Activated T-helper 1 cell treated with anti-CD3 and anti-CD28 coated beads, Interleukin-12 subunit alpha, Interleukin-12 subunit beta, Interleukin-2, Interleukin-4 antibody, amounts not matched to agents 30 ng/mL and 10 ng/mL and 1 ng/mL, durations not matched to agents 14 hours and 24 hours and 36 hours (primary cell): ENCODE measurements at regions not wholly inside any gene's neighbourhood (a gene's known extent, or its start where the extent isn't known, plus 50 kb on each side); places are given as distances from the start of the nearest gene placed in this dataset.
"Not testable (repeated sequence)": the region's sequence is repeated elsewhere in the genome, so short reads cannot be mapped to it uniquely, and the experiment has no call there.

Experiments used
- DNase-seq: peaks from one replicate; pipeline ENCODE4 v3.0.0; 2021; ENCODE audit warnings: low spot score
- H3K27ac Mint-ChIP-seq: one replicate; pipeline ENCODE4 v1.8.0; 2021; ENCODE audit warnings: mild to moderate bottlenecking, mixed read lengths
- H3K27me3 Mint-ChIP-seq: one replicate; pipeline ENCODE4 v1.8.0; 2022; ENCODE audit warnings: mild to moderate bottlenecking, moderate library complexity, mixed read lengths; ENCODE audit not compliant: insufficient read depth
- H3K36me3 Mint-ChIP-seq: one replicate; pipeline ENCODE4 v1.8.0; 2021; ENCODE audit warnings: low read depth, mixed read lengths
- H3K4me1 Mint-ChIP-seq: one replicate; pipeline ENCODE4 v1.8.0; 2021; ENCODE audit warnings: low read depth, mixed read lengths
- H3K4me3 Mint-ChIP-seq: one replicate; pipeline ENCODE4 v1.8.0; 2021; ENCODE audit warnings: mild to moderate bottlenecking, moderate library complexity, mixed read lengths
- H3K9me3 Mint-ChIP-seq: one replicate; pipeline ENCODE4 v1.8.0; 2021; ENCODE audit warnings: mixed read lengths
- intact Hi-C: fragments of 100-400 bp; cut with micrococcal nuclease; formaldehyde crosslinking; loops from one replicate; pipeline ENCODE4 v1.15.1; 2024

- no peak for DNase-seq
- Mint-ChIP-seq H3K36me3 (no peaks in the 10 kb centered on the region), H3K27me3 (no peaks in the 10 kb centered on the region), H3K9me3 (no peaks in the 10 kb centered on the region), H3K4me3 (no peak overlapping the region), H3K27ac (no peak overlapping the region), H3K4me1 (no peaks in the 10 kb centered on the region)
- intact Hi-C loops, result no loop called here
Observed at GRCh38 chr5:106312360-106312759, 1358.4 kb downstream of the EFNA5 start.

GRCh38 chr5:106311230-106311915, 1359.4 kb downstream of the EFNA5 start:
- no peak for DNase-seq
- no peaks in the 10 kb centered on the region for H3K4me1 Mint-ChIP-seq
- intact Hi-C loops, result no loop called here

DNA sequence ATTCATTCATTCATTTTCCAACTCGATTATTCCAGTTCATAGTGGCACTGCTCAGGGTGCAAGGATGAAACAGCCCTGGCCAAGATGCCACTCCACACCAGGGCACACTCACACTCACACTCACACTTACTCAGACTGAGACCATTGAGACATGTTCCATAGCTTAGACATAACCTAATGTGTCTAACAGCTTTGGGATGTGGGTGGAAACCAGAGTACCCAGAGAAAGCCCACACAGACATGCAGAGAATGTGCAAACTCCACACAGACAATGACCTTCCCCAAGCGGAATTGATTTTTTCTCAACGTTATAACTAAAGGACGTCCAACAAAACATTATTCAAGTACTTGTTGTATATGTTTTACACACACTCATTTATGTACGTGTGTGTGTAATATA, 1363.5 kb downstream of the EFNA5 start:
- intact Hi-C loops, result no loop called here
- Mint-ChIP-seq H3K4me3 (no peak overlapping the region), H3K36me3 (no peaks in the 10 kb centered on the region), H3K4me1 (no peaks in the 10 kb centered on the region), H3K27me3 (no peaks in the 10 kb centered on the region), H3K9me3 (no peaks in the 10 kb centered on the region), H3K27ac (no peak overlapping the region)
- no peak for DNase-seq

More at GRCh38 chr5:106311230-106311915, 1359.4 kb downstream of the EFNA5 start:
- no peak overlapping the region for H3K27ac Mint-ChIP-seq
- H3K4me3 Mint-ChIP-seq, result no peak overlapping the region
- no peaks in the 10 kb centered on the region for H3K27me3 Mint-ChIP-seq
- H3K9me3 Mint-ChIP-seq, result no peaks in the 10 kb centered on the region
- no peaks in the 10 kb centered on the region for H3K36me3 Mint-ChIP-seq

- no peak for DNase-seq
- no peaks in the 10 kb centered on the region for H3K9me3 Mint-ChIP-seq
- H3K4me1 Mint-ChIP-seq, result no peaks in the 10 kb centered on the region
- H3K36me3 Mint-ChIP-seq, result no peaks in the 10 kb centered on the region
- H3K27ac Mint-ChIP-seq, result no peak overlapping the region
- H3K27me3 Mint-ChIP-seq, result no peaks in the 10 kb centered on the region
- intact Hi-C loops, result no loop called here
- no peak overlapping the region for H3K4me3 Mint-ChIP-seq
Observed at GRCh38 chr5:106306313-106307028, 1364.3 kb downstream of the EFNA5 start.

- intact Hi-C loops, result no loop called here
- no peak for DNase-seq
- Mint-ChIP-seq H3K4me1 (no peaks in the 10 kb centered on the region), H3K27ac (no peak overlapping the region), H3K4me3 (no peak overlapping the region), H3K36me3 (no peaks in the 10 kb centered on the region), H3K27me3 (no peaks in the 10 kb centered on the region), H3K9me3 (no peaks in the 10 kb centered on the region)
Observed at GRCh38 chr5:106303911-106304310, 1366.8 kb downstream of the EFNA5 start.

- intact Hi-C loops, result no loop called here
- H3K27ac Mint-ChIP-seq, result no peak overlapping the region
Observed at GRCh38 chr5:106292654-106293053, 1378.1 kb downstream of the EFNA5 start.

GRCh38 chr5:106290841-106291240, 1379.9 kb downstream of the EFNA5 start:
- Mint-ChIP-seq H3K4me1 (no peaks in the 10 kb centered on the region), H3K4me3 (no peak overlapping the region), H3K27ac (no peak overlapping the region), H3K36me3 (no peaks in the 10 kb centered on the region), H3K9me3 (no peaks in the 10 kb centered on the region), H3K27me3 (no peaks in the 10 kb centered on the region)
- intact Hi-C loops, result no loop called here
- DNase-seq, result no peak

More at GRCh38 chr5:106292654-106293053, 1378.1 kb downstream of the EFNA5 start:
- DNase-seq, result no peak
- H3K27me3 Mint-ChIP-seq, result no peaks in the 10 kb centered on the region
- no peaks in the 10 kb centered on the region for H3K4me1 Mint-ChIP-seq
- no peak overlapping the region for H3K4me3 Mint-ChIP-seq
- H3K36me3 Mint-ChIP-seq, result no peaks in the 10 kb centered on the region
- no peaks in the 10 kb centered on the region for H3K9me3 Mint-ChIP-seq

GRCh38 chr5:106288979-106289378, 1381.8 kb downstream of the EFNA5 start:
- no peak for DNase-seq
- H3K4me1 Mint-ChIP-seq, result no peaks in the 10 kb centered on the region
- no peaks in the 10 kb centered on the region for H3K9me3 Mint-ChIP-seq
- no peak overlapping the region for H3K27ac Mint-ChIP-seq
- no peak overlapping the region for H3K4me3 Mint-ChIP-seq
- intact Hi-C loops, result no loop called here
- no peaks in the 10 kb centered on the region for H3K27me3 Mint-ChIP-seq
- no peaks in the 10 kb centered on the region for H3K36me3 Mint-ChIP-seq

DNA sequence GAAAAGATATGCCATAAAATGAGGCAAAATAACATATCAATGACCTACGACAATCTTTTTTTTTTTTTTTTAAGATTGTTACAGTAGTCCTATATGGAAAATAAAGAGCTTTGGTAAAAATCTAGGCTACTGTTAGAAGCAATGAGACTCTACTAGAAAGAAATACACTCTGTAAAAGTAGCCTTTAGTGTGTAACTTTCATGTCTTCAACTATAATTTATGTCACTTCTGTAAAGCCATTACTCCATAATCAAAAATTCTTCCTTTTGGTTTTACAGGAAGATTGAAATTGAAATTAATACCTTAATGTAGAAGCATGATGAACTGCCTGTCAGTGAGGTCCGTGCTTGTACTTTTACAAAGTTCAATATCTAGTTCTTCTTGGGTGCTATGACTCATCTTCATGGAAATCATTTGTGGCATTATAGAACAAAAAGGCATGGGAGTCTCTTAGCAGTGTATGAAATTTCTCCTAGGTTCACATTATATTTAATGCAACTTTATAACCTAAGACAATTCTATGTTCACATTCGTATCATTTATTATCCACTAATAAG, 1393.1 kb downstream of the EFNA5 start:
- H3K4me3 Mint-ChIP-seq, result no peak overlapping the region
- H3K27me3 Mint-ChIP-seq, result no peaks in the 10 kb centered on the region
- H3K4me1 Mint-ChIP-seq, result no peaks in the 10 kb centered on the region
- H3K9me3 Mint-ChIP-seq, result no peaks in the 10 kb centered on the region
- no peak overlapping the region for H3K27ac Mint-ChIP-seq
- no peak for DNase-seq
- no peaks in the 10 kb centered on the region for H3K36me3 Mint-ChIP-seq
- intact Hi-C loops, result no loop called here

- Mint-ChIP-seq H3K4me3 (no peak overlapping the region), H3K27me3 (no peaks in the 10 kb centered on the region), H3K36me3 (no peaks in the 10 kb centered on the region), H3K4me1 (no peaks in the 10 kb centered on the region), H3K9me3 (no peaks in the 10 kb centered on the region), H3K27ac (no peak overlapping the region)
- no peak for DNase-seq
- intact Hi-C loops, result no loop called here
Observed at GRCh38 chr5:106269252-106269843, 1401.4 kb downstream of the EFNA5 start.

GRCh38 chr5:106267256-106267655, 1403.5 kb downstream of the EFNA5 start:
- no peaks in the 10 kb centered on the region for H3K27me3 Mint-ChIP-seq
- no peaks in the 10 kb centered on the region for H3K4me1 Mint-ChIP-seq
- no peak for DNase-seq
- H3K36me3 Mint-ChIP-seq, result no peaks in the 10 kb centered on the region
- no peak overlapping the region for H3K4me3 Mint-ChIP-seq
- no peaks in the 10 kb centered on the region for H3K9me3 Mint-ChIP-seq
- H3K27ac Mint-ChIP-seq, result no peak overlapping the region
- intact Hi-C loops, result no loop called here

DNA sequence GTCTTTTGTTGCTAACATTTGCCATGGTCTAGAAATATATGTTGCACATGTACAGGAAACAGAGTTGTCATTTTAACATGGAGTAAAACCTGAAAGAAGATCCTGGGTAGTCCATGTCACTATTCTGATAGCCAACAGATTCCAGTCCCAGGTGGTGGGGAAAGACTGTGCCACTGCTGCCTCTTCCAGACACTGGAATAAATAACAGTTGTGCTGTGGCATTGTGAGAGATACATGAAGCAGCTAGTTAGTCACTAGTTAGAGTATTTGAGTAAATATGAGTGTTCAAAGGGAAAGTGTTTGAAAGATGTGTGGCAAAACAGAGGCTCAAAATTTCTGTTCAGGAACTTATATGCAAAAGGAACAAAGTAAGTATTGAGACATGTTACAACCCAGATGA, 1408.3 kb downstream of the EFNA5 start:
- DNase-seq, result no peak
- Mint-ChIP-seq H3K4me3 (no peak overlapping the region), H3K27me3 (no peaks in the 10 kb centered on the region), H3K4me1 (no peaks in the 10 kb centered on the region), H3K36me3 (no peaks in the 10 kb centered on the region), H3K27ac (no peak overlapping the region), H3K9me3 (no peaks in the 10 kb centered on the region)
- intact Hi-C loops, result no loop called here

- H3K27me3 Mint-ChIP-seq, H3K4me1 Mint-ChIP-seq, H3K36me3 Mint-ChIP-seq, H3K4me3 Mint-ChIP-seq, H3K9me3 Mint-ChIP-seq, DNase-seq, H3K27ac Mint-ChIP-seq, intact Hi-C loops: not testable (repeated sequence)
Observed at GRCh38 chr5:106259431-106260090, 1411.2 kb downstream of the EFNA5 start.
